ENCODE measurements at regions not wholly inside any gene's neighbourhood (a gene's known extent, or its start where the extent isn't known, plus 50 kb on each side); places are given as distances from the start of the nearest gene placed in this dataset.

DNA sequence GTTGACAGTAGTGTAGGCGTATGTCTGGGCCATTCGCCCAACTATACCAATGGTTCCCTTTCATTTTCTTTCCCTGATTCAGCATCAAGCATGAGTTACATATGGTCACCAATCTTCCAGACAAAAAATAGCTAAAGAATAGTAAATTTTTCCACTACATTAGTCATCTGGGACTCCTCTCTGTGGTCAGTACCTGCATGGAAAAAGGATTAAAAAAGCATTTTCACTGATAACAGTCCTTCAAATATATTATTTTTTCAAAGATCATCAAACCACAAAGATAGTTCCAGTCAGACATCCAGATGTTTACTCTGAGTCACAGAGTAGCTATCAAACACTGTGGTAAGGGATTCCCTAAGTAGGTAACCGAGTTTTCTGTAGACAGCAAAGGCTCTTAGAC lies 302.6 kb upstream of the SEMA3D start:
- no peak for DNase-seq (ENCODE audit: low spot score, unreplicated experiment)
- Mint-ChIP-seq H3K36me3 (ENCODE audit: insufficient read depth) (no peaks in the 10 kb centered on the region), H3K27ac (no peak overlapping the region), H3K4me1 (ENCODE audit: low read depth) (peaks cover 2% of the 10 kb centered on the region), H3K9me3 (ENCODE audit: low read depth) (no peaks in the 10 kb centered on the region), H3K27me3 (no peaks in the 10 kb centered on the region), H3K4me3 (ENCODE audit: low read depth) (no peak overlapping the region)
- no peak for TF ChIP-seq CTCF (IDR thresholded peaks at IDR 0.05; ENCODE audit: unreplicated experiment)

DNA sequence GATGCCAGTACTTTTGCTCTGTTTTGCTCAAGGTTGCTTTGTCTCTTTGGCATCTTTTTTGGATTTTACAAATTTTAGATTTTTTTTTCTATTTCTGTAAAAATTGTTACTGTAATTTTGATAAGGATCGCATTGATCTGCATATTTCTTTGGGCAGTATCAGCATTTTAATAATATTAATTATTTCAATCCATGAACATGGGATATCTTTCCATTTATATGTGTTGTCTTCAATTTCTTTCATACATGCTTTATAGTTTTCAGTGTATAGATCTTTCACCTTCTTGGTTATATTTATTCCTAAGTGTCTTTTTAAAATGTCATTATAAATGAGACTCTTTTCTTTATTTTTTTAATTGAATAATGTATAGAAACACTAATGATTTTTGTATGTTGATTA lies 301.6 kb upstream of the SEMA3D start:
- peaks cover 2% of the 10 kb centered on the region for H3K4me1 Mint-ChIP-seq (ENCODE audit: low read depth)
- DNase-seq (ENCODE audit: low spot score, unreplicated experiment): no peak
- H3K9me3 Mint-ChIP-seq (ENCODE audit: low read depth): no peaks in the 10 kb centered on the region
- no peaks in the 10 kb centered on the region for H3K27me3 Mint-ChIP-seq
- no peak overlapping the region for H3K4me3 Mint-ChIP-seq (ENCODE audit: low read depth)
- H3K27ac Mint-ChIP-seq: no peak overlapping the region
- H3K36me3 Mint-ChIP-seq (ENCODE audit: insufficient read depth): no peaks in the 10 kb centered on the region
- TF ChIP-seq CTCF (IDR thresholded peaks at IDR 0.05; ENCODE audit: unreplicated experiment): no peak

GRCh38 chr7:85483177-85483576 lies 296.3 kb upstream of the SEMA3D start:
- no peaks in the 10 kb centered on the region for H3K27me3 Mint-ChIP-seq
- no peaks in the 10 kb centered on the region for H3K36me3 Mint-ChIP-seq (ENCODE audit: insufficient read depth)
- peaks cover 2% of the 10 kb centered on the region for H3K4me1 Mint-ChIP-seq (ENCODE audit: low read depth)
- no peaks in the 10 kb centered on the region for H3K9me3 Mint-ChIP-seq (ENCODE audit: low read depth)
- no peak for DNase-seq (ENCODE audit: low spot score, unreplicated experiment)
- H3K4me3 Mint-ChIP-seq (ENCODE audit: low read depth): no peak overlapping the region
- TF ChIP-seq CTCF (IDR thresholded peaks at IDR 0.05; ENCODE audit: unreplicated experiment): no peak
- no peak overlapping the region for H3K27ac Mint-ChIP-seq

DNA sequence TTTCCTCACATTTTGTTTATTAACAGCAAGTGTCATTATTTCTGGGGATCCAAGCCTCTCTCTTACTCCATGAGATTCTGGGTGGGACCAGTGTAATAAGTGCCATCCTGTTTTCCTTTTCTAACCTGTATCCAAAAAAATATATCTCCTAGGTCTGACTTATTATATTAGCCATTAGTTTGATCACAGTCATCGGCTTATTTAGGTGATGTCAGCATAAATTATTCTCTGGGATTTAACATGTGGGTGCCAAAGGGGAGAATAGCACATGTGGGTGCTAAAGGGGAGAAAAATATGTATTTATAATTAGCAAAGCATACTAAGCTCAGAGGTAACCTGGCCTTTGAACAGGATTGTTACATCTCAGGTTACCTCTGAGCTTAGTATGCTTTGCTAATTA lies 293.8 kb upstream of the SEMA3D start:
- H3K27me3 Mint-ChIP-seq: no peaks in the 10 kb centered on the region
- H3K36me3 Mint-ChIP-seq (ENCODE audit: insufficient read depth): no peaks in the 10 kb centered on the region
- H3K4me3 Mint-ChIP-seq (ENCODE audit: low read depth): no peak overlapping the region
- TF ChIP-seq CTCF (IDR thresholded peaks at IDR 0.05; ENCODE audit: unreplicated experiment): no peak
- DNase-seq (ENCODE audit: low spot score, unreplicated experiment): no peak
- H3K27ac Mint-ChIP-seq: no peak overlapping the region
- H3K9me3 Mint-ChIP-seq (ENCODE audit: low read depth): no peaks in the 10 kb centered on the region
- peaks cover 2% of the 10 kb centered on the region for H3K4me1 Mint-ChIP-seq (ENCODE audit: low read depth)

- Mint-ChIP-seq H3K4me1 (ENCODE audit: low read depth) (no peaks in the 10 kb centered on the region), H3K4me3 (ENCODE audit: low read depth) (no peak overlapping the region), H3K27me3 (no peaks in the 10 kb centered on the region), H3K27ac (no peak overlapping the region), H3K9me3 (ENCODE audit: low read depth) (no peaks in the 10 kb centered on the region), H3K36me3 (ENCODE audit: insufficient read depth) (no peaks in the 10 kb centered on the region)
- no peak for TF ChIP-seq CTCF (IDR thresholded peaks at IDR 0.05; ENCODE audit: unreplicated experiment)
- no peak for DNase-seq (ENCODE audit: low spot score, unreplicated experiment)
These were observed 293.2 kb upstream of the SEMA3D start for GRCh38 chr7:85479918-85480643.
